ENCODE measurements at regions not wholly inside any gene's neighbourhood (a gene's known extent, or its start where the extent isn't known, plus 50 kb on each side); places are given as distances from the start of the nearest gene placed in this dataset.

GRCh38 chr11:10390375-10390774 is 64.7 kb upstream of the AMPD3 start:
- TF ChIP-seq, protein P1, sequence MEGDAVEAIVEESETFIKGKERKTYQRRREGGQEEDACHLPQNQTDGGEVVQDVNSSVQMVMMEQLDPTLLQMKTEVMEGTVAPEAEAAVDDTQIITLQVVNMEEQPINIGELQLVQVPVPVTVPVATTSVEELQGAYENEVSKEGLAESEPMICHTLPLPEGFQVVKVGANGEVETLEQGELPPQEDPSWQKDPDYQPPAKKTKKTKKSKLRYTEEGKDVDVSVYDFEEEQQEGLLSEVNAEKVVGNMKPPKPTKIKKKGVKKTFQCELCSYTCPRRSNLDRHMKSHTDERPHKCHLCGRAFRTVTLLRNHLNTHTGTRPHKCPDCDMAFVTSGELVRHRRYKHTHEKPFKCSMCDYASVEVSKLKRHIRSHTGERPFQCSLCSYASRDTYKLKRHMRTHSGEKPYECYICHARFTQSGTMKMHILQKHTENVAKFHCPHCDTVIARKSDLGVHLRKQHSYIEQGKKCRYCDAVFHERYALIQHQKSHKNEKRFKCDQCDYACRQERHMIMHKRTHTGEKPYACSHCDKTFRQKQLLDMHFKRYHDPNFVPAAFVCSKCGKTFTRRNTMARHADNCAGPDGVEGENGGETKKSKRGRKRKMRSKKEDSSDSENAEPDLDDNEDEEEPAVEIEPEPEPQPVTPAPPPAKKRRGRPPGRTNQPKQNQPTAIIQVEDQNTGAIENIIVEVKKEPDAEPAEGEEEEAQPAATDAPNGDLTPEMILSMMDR (IDR thresholded peaks at IDR 0.05; ENCODE audit: low read depth, low read length, poor library complexity, severe bottlenecking), result no peak
- TF ChIP-seq EZH2phosphoT487 (IDR thresholded peaks at IDR 0.05; ENCODE audit: borderline replicate concordance, low read length), result no peak
- H3F3A ChIP-seq (ENCODE audit: control insufficient read depth, insufficient read depth), result no peaks in the 10 kb centered on the region
- H3K36me3 ChIP-seq (ENCODE audit: control insufficient read depth, low read length), result no peaks in the 10 kb centered on the region
- no peak overlapping the region for H3K4me2 ChIP-seq (ENCODE audit: low read length)
- no peaks in the 10 kb centered on the region for H4K20me1 ChIP-seq (ENCODE audit: control insufficient read depth, insufficient read depth, low read depth, low read length)
- H3K9me2 ChIP-seq (replicated peaks; ENCODE audit: control insufficient read depth, low read length), result no peaks in the 10 kb centered on the region
- no peaks in the 10 kb centered on the region for H3K9me3 ChIP-seq (ENCODE audit: control insufficient read depth, insufficient read depth, low read length)
- no peak overlapping the region for H3K4me3 ChIP-seq (ENCODE audit: low read length)
- H3K27me3 ChIP-seq (ENCODE audit: control insufficient read depth, low read length), result peaks cover 22% of the 10 kb centered on the region
- H3K4me1 ChIP-seq (ENCODE audit: control insufficient read depth, low read length), result no peaks in the 10 kb centered on the region
- no peak overlapping the region for H3K27ac ChIP-seq (ENCODE audit: low read depth, low read length)
- no peaks in the 10 kb centered on the region for H3K79me2 ChIP-seq (ENCODE audit: control insufficient read depth, low read length)

GRCh38 chr11:10392095-10393079 is 62.7 kb upstream of the AMPD3 start:
- peaks cover 22% of the 10 kb centered on the region for H3K27me3 ChIP-seq (ENCODE audit: control insufficient read depth, low read length)
- H4K20me1 ChIP-seq (ENCODE audit: control insufficient read depth, insufficient read depth, low read depth, low read length), result no peaks in the 10 kb centered on the region
- TF ChIP-seq, protein P1 (IDR thresholded peaks at IDR 0.05; ENCODE audit: low read depth, low read length, poor library complexity, severe bottlenecking), result no peak
- TF ChIP-seq EZH2phosphoT487 (IDR thresholded peaks at IDR 0.05; ENCODE audit: borderline replicate concordance, low read length), result no peak
- H3F3A ChIP-seq (ENCODE audit: control insufficient read depth, insufficient read depth), result no peaks in the 10 kb centered on the region
- no peak overlapping the region for H3K4me3 ChIP-seq (ENCODE audit: low read length)
- no peak overlapping the region for H3K4me2 ChIP-seq (ENCODE audit: low read length)
- H3K79me2 ChIP-seq (ENCODE audit: control insufficient read depth, low read length), result no peaks in the 10 kb centered on the region
- H3K36me3 ChIP-seq (ENCODE audit: control insufficient read depth, low read length), result no peaks in the 10 kb centered on the region
- no peaks in the 10 kb centered on the region for H3K9me2 ChIP-seq (replicated peaks; ENCODE audit: control insufficient read depth, low read length)
- no peaks in the 10 kb centered on the region for H3K4me1 ChIP-seq (ENCODE audit: control insufficient read depth, low read length)
- H3K9me3 ChIP-seq (ENCODE audit: control insufficient read depth, insufficient read depth, low read length), result no peaks in the 10 kb centered on the region
- no peak overlapping the region for H3K27ac ChIP-seq (ENCODE audit: low read depth, low read length)

DNA sequence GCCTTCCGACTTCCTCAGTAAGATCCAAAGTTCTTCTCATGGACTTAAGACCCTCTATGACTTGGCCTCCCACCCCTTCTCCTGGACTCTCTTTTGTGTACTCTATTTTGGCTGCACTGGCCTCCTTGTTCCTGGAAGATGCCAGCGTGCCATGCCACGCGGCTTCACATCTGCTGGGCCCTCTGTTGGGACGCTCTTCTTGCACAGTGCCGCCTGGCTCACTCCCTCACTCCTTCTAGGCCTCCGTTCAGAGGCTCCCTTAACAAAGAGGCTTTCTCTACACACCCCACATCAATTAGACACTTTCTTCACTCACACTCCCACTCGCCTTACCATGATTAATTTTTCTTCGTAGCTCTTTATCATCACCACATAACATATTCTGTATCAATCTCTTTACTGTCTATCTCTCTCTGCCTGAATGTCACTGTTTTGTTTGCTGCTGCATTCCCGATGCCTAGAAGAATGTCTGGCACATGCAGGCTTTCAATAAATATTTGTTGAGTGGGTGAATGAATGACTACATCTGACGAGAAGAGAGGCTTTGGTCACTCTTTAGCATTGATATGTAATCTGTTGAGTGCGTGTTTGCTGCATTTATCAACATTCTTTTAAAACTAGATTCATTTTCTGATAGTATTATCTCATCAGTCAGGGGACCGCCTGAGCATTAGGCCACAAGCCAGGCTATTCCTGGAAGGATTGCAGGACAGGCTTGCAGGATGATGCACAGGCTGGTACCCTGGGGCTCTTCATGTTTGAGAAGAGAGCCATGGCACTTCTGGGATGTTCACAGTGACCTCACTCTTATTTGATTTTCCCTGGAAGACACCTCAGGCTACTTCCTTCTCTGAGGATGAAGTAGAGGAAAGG is 60.6 kb upstream of the AMPD3 start:
- TF ChIP-seq, protein P1 (IDR thresholded peaks at IDR 0.05; ENCODE audit: low read depth, low read length, poor library complexity, severe bottlenecking), result no peak
- TF ChIP-seq EZH2phosphoT487 (IDR thresholded peaks at IDR 0.05; ENCODE audit: borderline replicate concordance, low read length), result no peak
- Histone ChIP-seq H3K4me2 (ENCODE audit: low read length) (no peak overlapping the region), H3K4me1 (ENCODE audit: control insufficient read depth, low read length) (peaks cover 7% of the 10 kb centered on the region)

More for the DNA sequence above, 60.6 kb upstream of the AMPD3 start:
- Histone ChIP-seq H4K20me1 (ENCODE audit: control insufficient read depth, insufficient read depth, low read depth, low read length) (no peaks in the 10 kb centered on the region), H3K27ac (ENCODE audit: low read depth, low read length) (no peak overlapping the region), H3K9me3 (ENCODE audit: control insufficient read depth, insufficient read depth, low read length) (no peaks in the 10 kb centered on the region), H3K27me3 (ENCODE audit: control insufficient read depth, low read length) (peaks cover 25% of the 10 kb centered on the region), H3K9me2 (replicated peaks; ENCODE audit: control insufficient read depth, low read length) (no peaks in the 10 kb centered on the region), H3K4me3 (ENCODE audit: low read length) (no peak overlapping the region), H3K79me2 (ENCODE audit: control insufficient read depth, low read length) (no peaks in the 10 kb centered on the region), H3K36me3 (ENCODE audit: control insufficient read depth, low read length) (no peaks in the 10 kb centered on the region), H3F3A (ENCODE audit: control insufficient read depth, insufficient read depth) (no peaks in the 10 kb centered on the region)
